Kidney epithelial cell (primary cell): ENCODE measurements at regions not wholly inside any gene's neighbourhood (a gene's known extent, or its start where the extent isn't known, plus 50 kb on each side); places are given as distances from the start of the nearest gene placed in this dataset.
A peak's percentile ranks its signal among the peaks of the same experiment; 100 is the strongest.

Experiments
- DNase-seq: peaks from one replicate; pipeline ENCODE4 v3.0.0-alpha.2; 2010; ENCODE audit warnings: low read depth
- H3K27me3 ChIP-seq: 2 replicates; pipeline ENCODE4 v1.6.0; 2011; ENCODE audit warnings: low read length; ENCODE audit not compliant: control insufficient read depth, insufficient read depth
- H3K36me3 ChIP-seq: 2 replicates; pipeline ENCODE4 v1.5.1; 2011; ENCODE audit warnings: low read length; ENCODE audit not compliant: control insufficient read depth, insufficient read depth
- H3K4me3 ChIP-seq: 2 replicates; pipeline ENCODE4 v1.5.1; 2011; ENCODE audit warnings: low read depth, mild to moderate bottlenecking, control low read depth, low read length
- TF ChIP-seq, protein P1 (sequence below): IDR thresholded peaks from 2 replicates; pipeline ENCODE4 v1.5.1; 2011; ENCODE audit warnings: mild to moderate bottlenecking, moderate library complexity, low read length, control low read depth, inconsistent platforms; ENCODE audit not compliant: insufficient read depth, poor library complexity, severe bottlenecking

DNA sequence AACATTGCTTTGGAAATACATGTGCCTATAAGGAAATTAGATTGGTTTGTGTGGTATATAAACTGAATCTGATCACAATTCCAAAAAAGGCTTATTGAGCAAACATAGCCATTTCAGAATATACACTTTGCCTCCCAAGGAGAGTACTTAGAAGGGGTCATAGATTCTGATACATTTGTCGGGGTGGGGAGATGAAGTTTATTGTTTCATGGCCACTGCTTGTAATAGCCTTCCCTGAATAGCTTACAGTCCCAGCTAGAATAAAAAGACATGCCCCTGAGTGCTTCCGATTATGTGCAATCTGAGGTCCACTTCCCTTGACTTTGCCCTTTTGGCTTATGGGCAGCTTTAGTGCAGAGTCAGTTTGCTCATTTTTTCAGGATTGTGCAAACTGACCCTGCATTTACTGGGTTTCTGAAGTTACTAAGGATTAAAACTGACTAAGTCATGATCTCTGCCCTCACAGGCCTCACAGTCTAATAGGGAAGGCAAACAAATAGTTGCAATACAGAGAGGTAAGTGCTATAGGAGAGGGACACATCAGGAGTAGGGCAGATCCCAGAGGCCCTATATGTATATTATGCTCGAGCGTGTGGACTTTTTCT is 184.2 kb downstream of the BLID start:
- TF ChIP-seq, protein P1, sequence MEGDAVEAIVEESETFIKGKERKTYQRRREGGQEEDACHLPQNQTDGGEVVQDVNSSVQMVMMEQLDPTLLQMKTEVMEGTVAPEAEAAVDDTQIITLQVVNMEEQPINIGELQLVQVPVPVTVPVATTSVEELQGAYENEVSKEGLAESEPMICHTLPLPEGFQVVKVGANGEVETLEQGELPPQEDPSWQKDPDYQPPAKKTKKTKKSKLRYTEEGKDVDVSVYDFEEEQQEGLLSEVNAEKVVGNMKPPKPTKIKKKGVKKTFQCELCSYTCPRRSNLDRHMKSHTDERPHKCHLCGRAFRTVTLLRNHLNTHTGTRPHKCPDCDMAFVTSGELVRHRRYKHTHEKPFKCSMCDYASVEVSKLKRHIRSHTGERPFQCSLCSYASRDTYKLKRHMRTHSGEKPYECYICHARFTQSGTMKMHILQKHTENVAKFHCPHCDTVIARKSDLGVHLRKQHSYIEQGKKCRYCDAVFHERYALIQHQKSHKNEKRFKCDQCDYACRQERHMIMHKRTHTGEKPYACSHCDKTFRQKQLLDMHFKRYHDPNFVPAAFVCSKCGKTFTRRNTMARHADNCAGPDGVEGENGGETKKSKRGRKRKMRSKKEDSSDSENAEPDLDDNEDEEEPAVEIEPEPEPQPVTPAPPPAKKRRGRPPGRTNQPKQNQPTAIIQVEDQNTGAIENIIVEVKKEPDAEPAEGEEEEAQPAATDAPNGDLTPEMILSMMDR = no peak
- no peaks in the 10 kb centered on the region for H3K27me3 ChIP-seq
- H3K36me3 ChIP-seq = no peaks in the 10 kb centered on the region
- H3K4me3 ChIP-seq = no peak overlapping the region
- no peak for DNase-seq

DNA sequence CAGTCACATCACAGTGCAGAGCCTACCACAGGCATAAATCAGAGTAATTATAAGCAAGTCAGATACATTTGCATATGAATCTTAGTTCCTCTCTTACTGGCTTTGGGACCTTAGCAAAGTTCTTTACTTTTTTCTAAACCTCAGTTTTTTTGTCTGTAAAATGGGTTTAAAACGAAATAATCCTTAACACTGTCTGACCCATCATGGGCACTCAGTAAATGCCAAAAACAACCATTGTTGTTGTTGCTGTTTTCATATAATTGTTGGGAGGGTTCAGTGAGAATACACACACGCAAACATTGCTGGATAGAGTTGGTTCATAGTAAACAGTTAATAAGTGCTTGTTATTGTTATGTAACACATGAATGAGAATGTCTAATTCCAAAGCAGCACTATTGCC is 184.9 kb downstream of the BLID start:
- H3K27me3 ChIP-seq = no peaks in the 10 kb centered on the region
- TF ChIP-seq, protein P1 = no peak
- no peak for DNase-seq
- no peak overlapping the region for H3K4me3 ChIP-seq
- H3K36me3 ChIP-seq = no peaks in the 10 kb centered on the region

DNA sequence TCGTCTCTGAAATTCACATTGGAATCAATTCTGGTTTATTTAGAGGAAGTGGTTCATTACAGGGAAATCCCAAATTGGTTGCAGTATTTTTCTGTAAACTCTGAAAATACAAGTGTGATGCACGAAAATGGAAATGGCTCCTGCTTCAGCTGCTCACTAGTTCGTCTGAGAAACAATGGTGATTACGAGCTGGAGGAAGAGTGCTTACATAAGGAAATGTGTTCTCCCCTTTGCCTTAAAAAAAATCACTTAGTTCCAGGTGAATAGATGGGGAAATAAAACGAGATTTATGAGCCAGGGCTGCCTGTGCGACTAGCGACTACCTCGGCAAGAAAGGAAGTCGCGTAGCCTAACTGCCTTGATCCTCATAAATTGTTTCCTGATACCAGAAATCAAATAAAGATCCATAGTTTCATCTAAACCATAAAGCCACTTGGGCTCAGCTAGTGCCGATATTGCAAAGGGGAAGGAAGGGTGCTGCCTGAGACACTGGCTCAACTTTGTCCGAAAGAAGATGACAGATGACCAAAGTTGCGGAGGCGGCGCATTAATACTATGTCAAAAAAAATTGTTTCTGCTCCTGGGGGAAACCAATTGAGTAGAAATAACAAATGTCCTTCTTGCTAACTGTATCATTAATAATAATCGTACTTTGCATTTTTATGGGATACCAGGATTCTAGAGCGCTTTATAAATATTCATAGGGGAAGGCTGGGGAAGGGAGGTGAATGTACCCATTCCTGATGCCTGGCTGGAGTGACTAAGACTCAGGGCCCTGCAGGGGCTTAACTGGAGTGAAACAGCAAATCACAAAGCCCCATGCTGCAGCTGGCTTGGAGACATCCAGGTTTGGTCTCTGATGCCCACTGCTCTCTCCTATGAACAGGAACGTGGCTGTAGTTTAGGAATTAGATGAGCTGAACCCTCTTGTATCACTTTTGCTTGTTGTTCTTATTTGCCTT is 185.7 kb downstream of the BLID start:
- peak overlapping the region; percentile 30 for H3K4me3 ChIP-seq
- no peaks in the 10 kb centered on the region for H3K36me3 ChIP-seq
- TF ChIP-seq, protein P1 = no peak
- peak; percentile 49 for DNase-seq
- no peaks in the 10 kb centered on the region for H3K27me3 ChIP-seq

DNA sequence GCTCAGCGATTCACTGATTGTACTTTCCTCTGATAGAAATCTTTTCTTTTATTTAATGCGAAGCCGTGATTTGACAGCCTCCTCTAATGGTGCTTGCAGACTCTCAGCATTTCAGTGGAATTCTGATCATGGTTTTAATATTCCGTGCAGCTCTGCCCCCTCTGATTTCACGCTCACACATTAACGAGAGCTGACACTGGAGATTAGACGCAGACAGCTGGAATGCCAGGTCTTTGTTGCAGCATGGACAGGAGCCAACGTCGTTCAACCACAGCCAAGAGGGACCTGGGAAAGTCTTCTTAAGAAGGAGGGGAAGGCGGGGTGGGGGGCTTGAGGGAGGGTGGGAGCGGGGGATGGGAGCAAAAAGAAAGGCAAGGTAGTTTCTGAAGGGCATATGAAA is 186.4 kb downstream of the BLID start:
- H3K36me3 ChIP-seq = no peaks in the 10 kb centered on the region
- no peak for DNase-seq
- H3K27me3 ChIP-seq = no peaks in the 10 kb centered on the region
- TF ChIP-seq, protein P1 = no peak
- peak overlapping the region; percentile 30 for H3K4me3 ChIP-seq

DNA sequence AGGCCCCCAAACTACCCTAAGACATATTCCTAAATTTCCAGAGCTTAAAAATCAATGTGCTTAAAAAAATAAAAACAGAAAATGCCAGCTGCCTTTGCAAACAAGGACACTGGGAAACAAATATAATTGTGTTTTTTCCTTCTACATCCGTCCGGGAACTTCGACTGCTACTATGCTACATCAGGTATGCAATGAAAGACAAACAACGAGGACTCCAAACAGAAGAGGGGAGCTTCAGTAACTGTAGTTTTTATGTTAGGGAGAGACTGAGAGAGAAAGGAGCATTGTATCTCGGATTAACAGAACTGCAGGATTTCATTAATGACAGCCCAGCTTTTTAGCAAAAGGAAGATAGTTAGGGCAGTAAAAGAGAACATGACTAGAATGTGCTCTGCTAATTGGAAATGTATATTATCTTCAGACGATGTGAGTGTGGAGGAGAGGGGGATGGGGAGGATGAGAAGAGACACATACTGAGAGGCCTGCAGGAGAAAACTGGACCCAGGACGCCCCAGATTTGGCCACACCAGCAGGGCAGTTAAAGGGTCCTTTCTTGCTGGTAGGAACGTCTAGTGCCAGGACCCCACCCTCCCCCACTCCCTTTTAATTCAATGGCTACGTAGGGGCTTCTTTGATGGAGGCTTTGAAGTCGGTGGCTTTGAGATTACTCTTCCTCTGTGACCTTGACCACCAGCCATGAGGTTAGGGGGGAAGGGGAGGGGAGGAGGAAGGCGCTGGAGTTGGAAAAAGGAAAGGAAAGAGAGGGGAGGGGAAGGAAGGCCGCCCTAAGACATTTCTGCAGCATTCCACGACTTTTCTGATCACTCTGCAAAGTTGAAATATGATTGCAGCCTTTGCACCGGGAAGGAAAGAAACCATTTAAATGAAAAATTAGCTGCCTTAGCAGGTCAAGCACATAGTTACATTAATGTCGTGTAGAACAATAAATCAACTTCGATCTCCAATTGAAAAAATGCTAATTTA is 187.1 kb downstream of the BLID start:
- no peak for DNase-seq
- Histone ChIP-seq H3K4me3 (peak overlapping the region; percentile 30), H3K27me3 (no peaks in the 10 kb centered on the region), H3K36me3 (no peaks in the 10 kb centered on the region)
- TF ChIP-seq, protein P1 = no peak
